HuH-7 (cell line): ENCODE measurements at regions not wholly inside any gene's neighbourhood (a gene's known extent, or its start where the extent isn't known, plus 50 kb on each side); places are given as distances from the start of the nearest gene placed in this dataset.

ENCODE experiments used
- DNase-seq: peaks from one replicate; pipeline ENCODE4 v3.0.0; 2011; ENCODE audit warnings: low spot score

DNA sequence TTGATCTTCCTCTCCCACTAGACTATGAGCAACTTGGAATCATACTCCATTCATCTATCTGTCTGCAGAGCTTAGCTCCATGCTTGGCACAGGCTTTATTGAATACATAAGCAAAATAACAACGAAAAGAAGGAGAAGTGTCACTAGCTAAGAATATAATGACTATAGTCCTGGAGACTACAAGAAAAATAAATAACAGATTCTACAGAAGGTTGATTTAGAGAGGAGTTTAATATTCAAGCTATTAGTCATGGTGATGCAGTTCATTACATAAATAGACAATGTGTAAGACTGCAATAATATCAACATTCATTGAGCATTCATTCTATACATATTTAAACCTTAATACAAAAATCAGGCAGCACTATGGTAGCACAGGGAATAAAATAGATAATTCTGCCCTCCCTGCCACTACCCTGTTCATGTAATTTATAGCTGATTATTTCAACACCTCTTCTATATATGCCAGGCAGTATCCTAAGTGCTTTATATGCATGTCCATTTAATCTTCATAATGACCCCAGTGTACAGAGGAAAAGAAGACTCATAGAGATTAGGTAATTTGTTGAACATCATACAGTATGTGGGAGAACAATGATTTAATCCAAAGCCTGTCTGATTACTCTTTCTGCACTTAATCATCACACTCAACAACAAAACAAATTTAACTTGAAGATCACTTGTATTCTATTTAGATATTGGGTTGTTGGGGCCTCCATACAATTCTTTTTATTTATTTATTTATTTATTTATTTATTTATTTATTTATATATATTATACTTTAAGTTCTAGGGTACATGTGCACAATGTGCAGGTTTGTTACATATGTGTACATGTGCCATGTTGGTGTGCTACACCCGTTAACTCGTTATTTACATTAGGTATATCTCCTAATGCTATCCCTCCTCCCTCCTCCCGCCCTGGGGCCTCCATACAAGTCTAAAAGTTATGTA, 165.3 kb downstream of the RNF152 start:
- DNase-seq: no peak

DNA sequence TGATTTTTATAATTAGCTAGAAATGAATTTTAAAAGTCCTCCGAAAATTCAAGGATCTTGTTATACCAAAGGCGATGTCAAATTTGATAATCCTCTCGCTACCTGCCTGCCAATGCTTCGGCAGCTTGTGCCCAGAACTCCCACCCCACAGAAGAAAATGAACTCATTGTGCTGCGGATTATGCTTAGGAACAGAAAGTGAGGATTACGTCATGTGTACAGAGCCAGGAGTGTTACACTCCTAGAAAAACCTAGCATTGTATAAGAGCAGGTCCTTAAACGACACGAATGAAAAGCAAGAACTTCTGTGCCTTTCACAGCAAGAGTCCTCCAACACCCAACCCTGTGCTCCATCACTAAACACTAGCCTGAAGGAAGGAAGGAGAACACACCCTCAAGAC, 168.3 kb downstream of the RNF152 start:
- no peak for DNase-seq

DNA sequence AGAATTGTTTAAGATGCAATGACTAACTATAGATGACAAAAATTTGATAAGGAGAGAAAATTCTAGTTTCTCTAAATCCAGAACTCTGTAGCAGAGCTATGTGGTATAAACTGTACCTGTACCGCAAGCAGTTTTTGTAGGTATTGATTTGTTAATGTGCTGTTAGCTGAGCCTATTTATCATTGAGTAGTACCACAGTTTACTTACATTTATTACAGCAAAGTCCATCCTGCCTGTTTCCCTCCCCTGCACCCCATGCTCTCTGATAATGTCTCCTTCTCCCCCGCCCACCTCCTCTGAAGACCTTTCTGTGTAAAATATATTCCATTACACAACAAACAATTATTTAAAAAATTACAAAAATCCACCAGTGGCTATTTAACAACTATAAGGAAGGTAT, 170.6 kb downstream of the RNF152 start:
- no peak for DNase-seq

DNA sequence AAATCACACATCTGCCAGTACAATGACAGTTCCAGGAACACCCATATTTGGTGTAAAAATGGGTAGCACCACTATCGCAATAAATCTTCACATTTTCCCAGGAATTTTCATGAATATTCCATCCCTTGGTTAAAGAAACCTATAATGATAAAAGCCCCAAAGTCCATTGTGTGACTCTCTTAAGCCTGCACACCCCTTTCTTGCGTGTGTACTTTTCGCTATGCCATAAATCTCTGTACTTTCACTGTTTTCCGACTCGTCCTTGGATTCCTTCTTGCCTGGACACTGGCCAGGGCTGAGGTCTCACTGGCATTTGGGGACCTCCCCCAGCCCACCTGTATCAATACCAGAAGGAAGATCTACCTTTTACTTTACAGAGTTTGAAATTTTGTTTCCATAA, 172.3 kb downstream of the RNF152 start:
- no peak for DNase-seq

DNA sequence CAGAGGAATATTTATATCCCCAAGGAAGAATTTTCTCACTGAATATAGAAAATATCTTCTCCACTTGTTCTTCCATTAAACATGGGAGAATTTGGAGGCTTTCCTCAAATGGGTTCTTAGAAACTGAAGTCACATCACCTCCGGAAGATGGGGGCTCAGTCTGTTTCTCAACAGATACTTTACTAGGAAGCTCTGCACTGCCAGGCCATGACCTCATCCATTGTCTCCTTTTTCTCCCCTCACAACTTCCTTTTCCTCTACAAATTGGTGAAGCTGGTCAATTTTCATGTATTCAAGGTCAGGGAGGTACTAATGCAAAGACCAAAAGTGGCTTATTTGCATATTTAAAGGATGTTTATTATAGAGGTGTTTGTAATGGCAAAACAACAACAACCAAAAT, 173.1 kb downstream of the RNF152 start:
- DNase-seq: no peak

DNA sequence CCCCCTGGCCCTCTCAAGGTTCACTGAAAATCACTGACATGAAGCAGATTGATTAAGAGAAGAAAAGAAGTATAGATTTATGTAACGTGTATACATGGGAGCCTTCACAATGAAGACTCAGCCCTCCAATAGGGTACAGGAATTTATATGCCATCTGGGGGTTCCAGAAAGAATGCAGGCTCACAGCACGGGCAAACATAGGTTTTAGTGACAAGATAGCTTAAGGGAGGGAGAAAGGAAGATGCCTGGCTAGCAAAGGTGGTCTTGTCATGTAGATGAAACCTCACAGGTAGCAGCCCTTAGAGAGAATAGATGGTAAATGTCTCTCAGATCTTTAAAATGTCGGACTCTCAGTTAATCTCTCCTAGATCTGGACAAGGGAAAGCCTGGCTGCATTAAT, 173.9 kb downstream of the RNF152 start:
- DNase-seq: no peak

DNA sequence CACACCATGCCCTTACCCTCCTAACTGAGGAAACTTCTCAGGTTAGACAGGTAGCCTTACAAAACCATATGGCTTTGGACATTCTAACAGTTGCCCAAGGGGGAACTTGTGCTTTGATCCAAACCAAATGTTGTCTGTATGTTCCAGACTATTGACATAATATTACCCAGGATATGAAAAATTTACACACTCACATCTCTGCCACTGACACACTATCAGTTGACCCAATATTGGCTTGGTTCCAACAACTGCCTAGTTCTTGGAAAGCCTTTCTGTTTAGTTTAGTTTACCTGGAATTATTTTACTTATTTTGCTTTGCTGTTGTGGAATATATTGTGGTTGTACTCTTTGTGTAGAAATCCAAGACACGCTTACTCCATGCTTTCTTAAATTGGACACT, 178.4 kb downstream of the RNF152 start:
- no peak for DNase-seq

DNA sequence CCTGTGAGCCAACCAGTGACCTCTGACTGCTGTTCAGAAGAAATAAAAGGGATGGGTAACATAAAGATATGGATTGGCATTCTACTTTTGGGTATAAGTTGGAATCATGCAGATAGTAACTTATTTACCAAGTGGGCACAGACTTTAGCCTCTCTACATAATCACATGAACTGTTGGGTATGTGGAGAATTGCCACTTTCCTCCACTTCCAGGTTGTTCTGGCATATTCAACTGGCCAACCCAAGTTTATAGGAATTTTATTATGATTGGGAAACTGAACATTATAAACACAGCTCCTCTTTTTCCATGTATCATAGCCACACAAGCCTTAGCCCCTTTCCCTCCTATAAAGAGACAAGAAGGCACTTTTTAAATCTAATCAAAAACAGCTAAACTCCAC, 179.3 kb downstream of the RNF152 start:
- no peak for DNase-seq

DNA sequence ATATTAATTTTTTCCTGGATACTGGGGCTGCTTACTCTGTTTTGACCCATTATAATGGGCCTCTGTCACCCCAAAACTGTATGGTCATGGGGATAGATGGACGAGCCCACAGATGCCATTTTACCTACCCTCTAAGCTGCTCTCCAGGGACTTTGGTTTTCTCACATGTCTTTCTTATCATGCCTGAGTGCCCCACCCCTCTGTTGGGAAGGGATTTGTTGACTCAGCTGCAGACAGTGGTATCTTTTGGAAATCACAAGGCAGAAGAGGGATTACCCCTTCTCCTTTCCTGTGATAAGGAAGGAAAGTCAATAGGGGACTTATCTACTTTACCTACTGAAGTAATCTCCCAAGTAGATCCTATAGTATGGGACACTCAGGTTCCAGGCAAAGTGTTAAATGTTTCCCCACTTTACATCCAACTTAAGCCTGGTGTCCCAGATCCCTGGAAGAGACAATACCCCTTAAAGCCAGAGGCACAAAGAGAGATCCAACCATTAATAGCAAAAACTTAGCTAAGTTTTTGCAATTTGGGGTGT, 182.7 kb downstream of the RNF152 start:
- DNase-seq: no peak

DNA sequence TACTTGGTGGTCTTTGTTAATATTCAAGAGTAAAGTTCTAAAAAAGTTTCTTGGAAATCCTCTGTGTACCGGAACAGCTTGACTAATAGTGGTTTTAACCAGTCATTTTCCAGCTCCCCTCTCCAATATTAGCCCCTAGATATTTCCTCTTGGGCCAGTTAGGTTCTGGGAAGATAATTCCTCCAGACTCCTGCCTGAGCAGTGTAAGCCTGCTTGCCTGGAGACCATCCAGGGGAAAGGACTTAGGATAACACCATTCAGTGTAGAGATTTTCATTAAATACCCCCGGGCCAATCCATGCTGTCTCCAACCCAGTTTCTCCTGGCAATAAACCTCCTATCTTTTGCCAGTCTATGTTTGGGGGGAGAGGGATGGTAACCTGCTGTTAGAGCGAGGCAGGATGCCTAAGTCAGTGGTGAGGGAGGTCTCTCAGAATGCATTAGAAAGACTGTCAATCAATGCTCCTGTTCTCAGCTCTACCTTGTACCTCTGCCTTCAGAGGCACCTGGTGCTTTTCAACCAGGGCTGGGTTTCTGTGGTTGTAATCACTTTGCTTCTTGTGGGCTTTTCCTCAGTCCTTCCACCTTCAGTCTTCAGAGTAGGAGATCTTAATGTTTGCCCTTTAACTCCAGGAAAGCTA, 186.4 kb downstream of the RNF152 start:
- DNase-seq: no peak

DNA sequence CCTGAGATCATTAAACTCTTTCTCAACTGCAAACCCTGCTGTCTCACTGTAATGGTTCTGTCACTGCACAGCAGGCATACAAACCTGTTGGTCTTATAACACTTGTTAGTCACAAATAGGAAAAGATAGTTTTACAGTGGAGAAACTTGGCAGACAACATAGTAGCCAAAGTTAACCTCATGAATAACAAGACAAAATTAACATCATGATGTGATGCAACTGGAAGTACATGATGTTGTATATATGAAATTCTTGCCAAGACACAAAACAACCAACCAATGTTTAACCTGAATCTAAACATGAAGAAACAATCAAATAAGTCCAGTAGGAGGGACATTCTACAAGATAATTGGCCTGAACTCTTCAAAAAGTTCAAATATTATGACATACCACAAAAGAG, 189.3 kb downstream of the RNF152 start:
- no peak for DNase-seq

DNA sequence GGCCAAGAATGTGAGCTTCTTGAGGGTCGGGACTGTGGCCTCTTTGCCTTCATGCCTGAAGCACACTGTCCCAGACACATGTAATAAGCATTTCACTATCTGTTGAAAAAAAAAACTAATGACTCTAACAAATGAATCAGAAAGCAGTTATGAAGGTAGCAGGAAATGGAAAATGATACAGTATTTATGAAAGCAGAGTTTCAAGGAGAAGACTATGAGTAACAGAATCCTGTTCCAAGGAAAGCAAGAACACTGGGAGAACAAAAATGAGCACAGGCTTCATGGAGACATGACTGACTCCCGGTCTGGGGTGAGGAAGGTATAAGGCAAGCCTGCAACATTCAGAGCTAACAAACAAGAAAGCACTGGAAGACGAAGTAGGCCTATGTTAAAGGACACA, 190.8 kb downstream of the RNF152 start:
- no peak for DNase-seq

DNA sequence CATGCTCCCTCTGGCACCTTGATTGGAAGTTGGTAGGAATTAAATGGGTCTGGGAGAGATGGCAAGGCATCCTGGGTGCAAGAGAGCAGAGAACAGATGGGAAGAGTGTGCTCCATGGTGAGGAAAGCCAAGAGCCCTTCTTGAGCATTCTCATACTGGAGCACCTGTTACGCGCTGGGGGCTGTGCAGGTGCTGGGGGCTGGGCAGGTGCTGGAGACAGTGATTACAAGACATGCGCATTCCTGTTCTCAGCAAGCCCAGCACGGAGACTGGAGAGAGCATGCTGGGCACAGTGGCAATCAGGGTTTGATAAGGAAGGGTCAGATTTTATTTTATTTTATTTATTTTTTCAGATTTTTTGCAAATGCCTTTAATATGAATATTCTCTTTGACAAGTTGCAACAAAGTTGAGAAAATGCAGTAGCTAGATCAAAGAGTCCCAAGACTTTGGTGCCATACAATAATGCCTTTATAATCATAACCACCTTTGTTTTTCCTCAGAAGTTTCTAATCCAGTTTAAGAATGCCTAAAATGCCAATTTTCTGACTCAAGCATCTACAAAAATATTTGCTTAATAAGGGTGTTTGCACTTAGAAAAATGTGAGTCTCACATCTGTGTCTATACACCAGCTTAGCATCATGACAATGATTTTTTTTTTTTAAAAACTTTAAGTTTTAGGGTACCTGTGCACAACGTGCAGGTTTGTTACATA, 193.3 kb downstream of the RNF152 start:
- no peak for DNase-seq

DNA sequence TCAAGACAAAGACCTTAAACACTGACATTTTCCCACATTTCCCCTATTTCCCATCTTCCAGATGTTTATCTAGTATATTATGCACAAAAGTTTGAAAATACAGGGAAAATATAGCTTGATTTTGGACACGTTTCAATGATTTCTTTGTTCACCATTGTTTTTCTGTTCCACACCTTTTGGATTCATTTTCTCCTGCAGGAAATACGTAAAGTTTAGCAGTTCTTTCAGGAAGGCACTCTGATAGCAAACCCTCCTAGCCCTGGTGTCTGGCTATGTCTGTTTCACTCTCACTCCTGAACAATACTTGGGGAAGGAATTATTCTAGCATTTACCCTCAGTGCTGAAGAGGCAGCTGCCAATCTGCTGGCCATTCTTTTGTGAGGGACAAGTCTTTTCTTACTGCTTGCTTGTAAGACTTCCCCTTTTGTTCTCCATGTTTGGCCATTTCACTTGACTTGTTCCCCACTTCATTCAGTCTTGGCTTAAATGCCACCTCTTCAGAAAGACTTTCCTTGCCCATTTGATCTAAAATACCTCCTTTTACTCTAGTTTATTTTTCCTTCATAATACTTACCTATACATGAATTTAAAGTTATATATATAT, 195.4 kb downstream of the RNF152 start:
- no peak for DNase-seq

DNA sequence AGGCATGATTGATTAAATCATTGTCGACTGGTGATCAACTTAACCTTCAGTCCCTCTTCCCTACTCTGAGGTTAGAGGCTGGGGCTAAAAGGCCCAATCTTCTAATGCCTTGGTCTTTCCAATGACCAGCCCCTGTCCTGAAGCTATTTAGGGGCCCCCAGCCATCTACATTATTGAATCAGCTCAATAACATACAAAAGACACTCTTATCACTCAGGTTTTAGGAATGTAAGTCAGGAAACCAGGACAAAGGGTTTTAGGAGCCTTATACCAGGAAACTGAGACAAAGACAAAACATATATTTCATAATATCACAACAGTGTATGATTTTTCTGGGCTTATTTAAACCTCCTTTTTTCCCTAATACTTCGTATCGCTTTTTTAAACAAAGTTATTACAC, 198.6 kb downstream of the RNF152 start:
- no peak for DNase-seq

DNA sequence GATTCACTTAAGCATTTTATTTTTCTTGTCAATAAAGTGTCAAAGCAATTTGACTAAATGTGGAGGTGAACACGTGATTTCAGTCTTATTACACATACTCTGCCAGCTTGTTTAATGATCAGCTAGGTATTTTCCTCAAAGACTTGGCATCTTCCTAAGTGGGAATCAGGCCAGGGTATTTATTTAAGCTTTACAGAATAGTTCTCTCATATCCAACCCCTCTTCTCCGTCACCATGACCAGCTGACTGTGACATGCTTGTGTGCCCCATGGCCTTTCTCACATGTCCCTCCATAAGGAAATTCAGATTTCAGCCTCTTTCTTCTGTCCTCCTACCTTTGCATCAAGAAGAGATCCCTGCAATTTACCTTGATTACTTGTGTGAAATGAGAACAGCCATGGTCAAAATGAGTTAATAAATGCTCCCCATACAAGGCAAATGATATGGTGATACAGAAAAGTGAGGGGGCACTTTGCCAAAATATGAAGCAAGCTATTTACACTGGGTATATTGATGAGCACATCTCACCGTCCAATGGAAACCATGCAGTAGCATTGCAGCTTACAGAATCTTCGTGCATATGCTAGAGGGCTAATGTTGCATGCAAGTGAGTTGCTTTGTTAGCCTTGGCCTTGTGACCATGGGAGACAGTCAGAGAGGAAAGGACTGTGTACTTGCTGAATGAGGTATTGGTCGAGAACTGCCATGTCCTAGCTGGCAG, 202.2 kb downstream of the RNF152 start:
- no peak for DNase-seq

DNA sequence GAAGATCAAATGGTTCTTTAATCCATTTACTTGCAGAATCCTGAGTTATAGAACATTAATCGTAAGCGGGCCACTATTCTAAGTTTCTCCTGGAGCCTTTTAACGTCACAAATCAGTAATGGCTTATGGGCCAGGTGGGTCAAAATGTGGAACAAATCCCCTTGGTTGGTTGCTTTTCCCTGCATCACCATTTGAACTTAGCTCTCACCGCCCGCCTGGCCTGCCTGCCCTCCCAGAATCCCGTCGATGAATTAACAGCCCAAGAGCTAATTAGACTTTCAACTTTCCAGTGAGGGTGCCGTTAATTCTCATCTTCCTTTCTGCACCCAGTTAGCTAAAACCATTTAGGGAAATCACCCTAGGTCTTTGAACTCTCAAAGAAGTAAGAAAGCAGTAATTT, 205.5 kb downstream of the RNF152 start:
- DNase-seq: no peak

DNA sequence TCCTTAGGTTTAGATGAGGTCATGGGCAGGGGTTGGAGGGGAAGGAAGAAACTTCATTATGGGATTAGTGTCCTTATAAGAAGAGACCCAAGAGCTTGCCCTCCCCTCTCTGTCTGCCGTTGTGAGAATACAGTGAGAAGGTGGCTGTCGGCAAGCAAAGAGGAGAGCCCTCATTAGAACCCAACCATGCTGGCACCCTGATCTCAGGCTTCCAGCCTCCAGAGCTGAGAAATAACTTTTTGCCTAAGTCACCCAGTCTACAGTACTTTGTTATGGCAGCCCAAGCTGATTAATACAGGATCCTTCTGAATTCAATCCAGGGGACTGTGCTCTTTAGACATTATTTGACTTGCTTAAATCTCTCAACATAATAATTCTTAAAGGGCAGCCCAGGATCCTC, 209.0 kb downstream of the RNF152 start:
- DNase-seq: no peak

DNA sequence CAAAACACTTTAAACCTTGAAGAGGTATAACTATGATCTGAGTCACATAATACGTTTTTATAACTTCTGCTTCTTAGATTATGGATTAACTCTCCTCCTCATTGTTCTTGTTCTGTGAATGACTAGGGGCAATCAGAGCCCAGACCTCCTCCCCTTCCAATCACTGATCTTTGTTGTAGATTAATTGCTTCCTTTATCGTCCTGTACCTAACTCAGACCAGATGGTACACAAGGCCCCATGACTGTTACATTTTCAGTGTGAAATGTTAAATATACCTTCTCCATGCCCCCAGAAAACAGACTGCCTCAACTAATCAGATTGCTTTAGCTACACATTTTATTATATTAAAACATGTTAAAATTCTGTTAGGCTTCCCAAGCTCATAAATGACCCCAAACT, 211.7 kb downstream of the RNF152 start:
- DNase-seq: no peak

DNA sequence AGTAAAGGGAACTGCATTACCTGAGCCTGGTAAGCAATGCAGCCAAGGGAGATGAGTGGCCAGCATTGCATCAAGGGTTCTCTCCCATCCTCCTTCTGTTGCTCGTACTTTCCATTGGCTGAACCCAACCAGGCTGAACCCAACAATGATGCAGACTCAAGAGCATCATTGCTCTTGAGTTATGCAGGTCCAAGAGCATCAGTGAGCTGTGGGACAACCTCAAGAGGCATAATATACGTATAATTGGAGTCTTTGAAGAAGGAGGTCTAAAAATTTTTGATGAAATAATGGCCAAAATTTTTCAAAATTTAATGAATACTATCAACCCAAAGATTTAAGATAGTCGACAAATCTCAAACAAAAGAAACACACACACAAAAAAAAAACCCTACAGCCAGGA, 213.0 kb downstream of the RNF152 start:
- DNase-seq: no peak

DNA sequence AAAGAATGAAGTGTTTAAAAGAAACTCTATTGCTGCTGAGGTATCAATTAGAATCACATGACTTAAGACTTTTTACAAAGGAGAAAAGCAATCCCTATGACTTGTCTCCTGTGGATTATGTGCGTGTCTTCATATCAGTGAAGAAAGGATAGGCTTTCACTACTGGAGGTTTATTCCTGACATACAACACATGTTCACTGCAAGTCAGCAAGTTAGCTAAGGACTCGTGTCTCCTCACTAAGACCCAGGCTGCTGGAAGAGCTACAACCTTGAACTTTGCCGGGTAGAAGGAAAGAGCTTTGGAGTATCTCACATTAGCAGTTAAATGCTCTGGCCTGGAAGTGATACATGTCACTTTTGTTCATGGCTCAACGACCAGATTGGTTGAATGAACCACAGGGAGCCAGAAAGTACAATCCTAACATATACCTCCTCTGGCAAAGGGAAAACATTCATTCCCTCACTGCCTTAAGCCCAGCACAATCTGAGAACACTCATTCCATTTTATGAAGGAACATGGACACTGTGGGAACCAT, 215.3 kb downstream of the RNF152 start:
- no peak for DNase-seq
